ENCODE measurements at regions not wholly inside any gene's neighbourhood (a gene's known extent, or its start where the extent isn't known, plus 50 kb on each side); places are given as distances from the start of the nearest gene placed in this dataset.

DNA sequence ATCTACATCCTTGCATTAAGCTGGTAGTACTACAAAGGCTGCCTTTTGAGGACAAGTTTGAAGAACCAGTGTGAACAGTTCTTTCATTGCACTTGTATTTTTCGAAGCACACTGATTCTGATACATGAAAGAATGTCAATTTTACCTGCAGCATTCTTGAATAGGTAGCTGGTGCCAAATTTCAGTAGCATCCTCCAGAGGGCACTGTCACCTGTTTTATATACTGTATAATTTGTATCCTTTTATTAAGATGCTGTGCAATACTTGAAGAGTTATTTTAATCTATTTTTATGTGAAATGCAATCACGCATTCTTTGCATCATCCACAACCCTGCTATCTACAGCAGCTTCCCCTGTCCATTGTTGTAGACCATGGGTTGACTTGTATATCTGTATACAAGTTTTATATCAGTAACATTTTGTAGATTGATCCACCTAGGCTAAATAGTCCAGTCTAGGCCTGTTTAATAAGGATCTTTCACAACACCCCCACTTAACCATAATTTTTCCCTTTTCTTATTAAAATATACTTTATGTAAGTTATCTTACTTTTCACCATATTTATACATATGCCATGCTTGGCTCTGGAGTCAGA lies 325.7 kb downstream of the PCDH7 start:
- no peaks in the 10 kb centered on the region for H3K27me3 Mint-ChIP-seq (ENCODE audit: insufficient read depth, unreplicated experiment)
- Histone ChIP-seq H3K36me3 (ENCODE audit: control insufficient read depth, insufficient read depth, low read length) (no peaks in the 10 kb centered on the region), H3K9me3 (no peaks in the 10 kb centered on the region), H3K4me1 (peaks cover 36% of the 10 kb centered on the region), H3K27me3 (replicated peaks; ENCODE audit: control insufficient read depth, insufficient read depth, low read length) (no peaks in the 10 kb centered on the region), H3K4me3 (ENCODE audit: low read depth, low read length) (no peak overlapping the region)
- ChIA-PET POLR2A (no interaction called here), CTCF (no interaction called here)
- H3K36me3 Mint-ChIP-seq (ENCODE audit: insufficient read depth, unreplicated experiment), result no peaks in the 10 kb centered on the region
- BruUV-seq (replicated peaks), result no TSS peak
- H3K4me1 Mint-ChIP-seq (ENCODE audit: low read depth, unreplicated experiment), result peaks cover 36% of the 10 kb centered on the region
- TF ChIP-seq, protein P1, sequence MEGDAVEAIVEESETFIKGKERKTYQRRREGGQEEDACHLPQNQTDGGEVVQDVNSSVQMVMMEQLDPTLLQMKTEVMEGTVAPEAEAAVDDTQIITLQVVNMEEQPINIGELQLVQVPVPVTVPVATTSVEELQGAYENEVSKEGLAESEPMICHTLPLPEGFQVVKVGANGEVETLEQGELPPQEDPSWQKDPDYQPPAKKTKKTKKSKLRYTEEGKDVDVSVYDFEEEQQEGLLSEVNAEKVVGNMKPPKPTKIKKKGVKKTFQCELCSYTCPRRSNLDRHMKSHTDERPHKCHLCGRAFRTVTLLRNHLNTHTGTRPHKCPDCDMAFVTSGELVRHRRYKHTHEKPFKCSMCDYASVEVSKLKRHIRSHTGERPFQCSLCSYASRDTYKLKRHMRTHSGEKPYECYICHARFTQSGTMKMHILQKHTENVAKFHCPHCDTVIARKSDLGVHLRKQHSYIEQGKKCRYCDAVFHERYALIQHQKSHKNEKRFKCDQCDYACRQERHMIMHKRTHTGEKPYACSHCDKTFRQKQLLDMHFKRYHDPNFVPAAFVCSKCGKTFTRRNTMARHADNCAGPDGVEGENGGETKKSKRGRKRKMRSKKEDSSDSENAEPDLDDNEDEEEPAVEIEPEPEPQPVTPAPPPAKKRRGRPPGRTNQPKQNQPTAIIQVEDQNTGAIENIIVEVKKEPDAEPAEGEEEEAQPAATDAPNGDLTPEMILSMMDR (IDR thresholded peaks at IDR 0.05; ENCODE audit: insufficient read depth in 1 of 2, low read depth in 1 of 2, low read length in 1 of 2, severe bottlenecking in 1 of 2, unreplicated experiment in 1 of 2), result peak; percentile 38 to 48
- intact Hi-C loops (cut with micrococcal nuclease; ENCODE audit: unreplicated experiment), result loop anchor here (5.0 kb wide), 2 partner anchors 326 to 626 kb away; no protein-coding TSS in a partner anchor
- peak in 1 of 2 experiments; percentile 34 for DNase-seq
- no peak overlapping the region for H3K27ac Mint-ChIP-seq (ENCODE audit: unreplicated experiment)
- peak overlapping the region; percentile 23 for H3K4me3 Mint-ChIP-seq (ENCODE audit: unreplicated experiment)
- no peaks in the 10 kb centered on the region for H3K9me3 Mint-ChIP-seq (ENCODE audit: unreplicated experiment)

DNA sequence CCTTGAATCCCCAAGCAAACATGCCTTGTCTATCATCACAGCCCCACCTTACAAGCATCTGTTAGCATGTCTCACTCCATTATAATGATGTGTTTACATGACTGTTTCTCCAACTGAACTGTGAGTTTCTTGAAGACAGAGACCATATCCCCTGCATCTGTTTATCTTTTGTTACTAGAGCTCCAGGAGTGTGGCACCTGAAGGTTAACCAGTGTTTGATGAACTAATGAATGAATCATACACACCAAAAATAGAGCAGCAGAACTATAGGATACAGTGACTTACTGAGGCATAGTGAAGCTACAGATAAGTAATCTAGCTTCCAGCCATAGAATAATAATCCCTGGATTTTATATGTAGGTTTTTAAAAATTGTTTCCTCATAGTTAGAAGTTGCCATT lies 331.0 kb downstream of the PCDH7 start:
- H3K27ac Mint-ChIP-seq (ENCODE audit: unreplicated experiment), result no peak overlapping the region
- H3K9me3 Mint-ChIP-seq (ENCODE audit: unreplicated experiment), result peaks cover 5% of the 10 kb centered on the region

DNA sequence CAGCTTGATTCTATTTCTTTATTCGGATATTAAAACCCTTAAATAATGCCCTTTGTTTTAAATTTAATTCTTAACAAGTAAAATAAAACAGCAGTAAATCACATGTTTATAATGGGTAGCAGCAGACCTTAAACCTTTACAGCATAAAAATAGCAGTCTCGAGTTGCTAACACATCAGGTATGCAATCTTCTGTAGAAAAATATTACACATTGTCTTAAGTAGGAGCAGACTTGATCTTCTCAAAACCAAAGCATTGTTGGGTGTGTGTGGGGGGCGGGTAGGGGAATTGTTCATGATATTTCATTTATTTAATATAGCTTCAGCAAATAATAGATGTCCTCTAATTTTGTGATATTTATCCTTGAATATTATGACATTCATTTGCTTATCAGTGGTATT lies 331.4 kb downstream of the PCDH7 start:
- Mint-ChIP-seq H3K36me3 (ENCODE audit: insufficient read depth, unreplicated experiment) (no peaks in the 10 kb centered on the region), H3K27me3 (ENCODE audit: insufficient read depth, unreplicated experiment) (no peaks in the 10 kb centered on the region), H3K4me3 (ENCODE audit: unreplicated experiment) (no peak overlapping the region), H3K4me1 (ENCODE audit: low read depth, unreplicated experiment) (peaks cover 6% of the 10 kb centered on the region), H3K27ac (ENCODE audit: unreplicated experiment) (no peak overlapping the region), H3K9me3 (ENCODE audit: unreplicated experiment) (peaks cover 9% of the 10 kb centered on the region)
- POLR2A ChIA-PET, result no interaction called here
- Histone ChIP-seq H3K4me3 (ENCODE audit: low read depth, low read length) (no peak overlapping the region), H3K27me3 (replicated peaks; ENCODE audit: control insufficient read depth, insufficient read depth, low read length) (no peaks in the 10 kb centered on the region), H3K9me3 (no peaks in the 10 kb centered on the region), H3K36me3 (ENCODE audit: control insufficient read depth, insufficient read depth, low read length) (no peaks in the 10 kb centered on the region), H3K4me1 (0 out of 2 replicates have a peak, but pooled peaks cover 4% of the 10 kb centered on the region)
- CTCF ChIA-PET, result no interaction called here
- TF ChIP-seq, protein P1 (IDR thresholded peaks at IDR 0.05; ENCODE audit: insufficient read depth in 1 of 2, low read depth in 1 of 2, low read length in 1 of 2, severe bottlenecking in 1 of 2, unreplicated experiment in 1 of 2), result no peak
- intact Hi-C loops (cut with micrococcal nuclease; ENCODE audit: unreplicated experiment), result no loop called here
- no TSS peak for BruUV-seq (replicated peaks)
- no peak for DNase-seq

More for the DNA sequence above, 331.0 kb downstream of the PCDH7 start:
- intact Hi-C loops (cut with micrococcal nuclease; ENCODE audit: unreplicated experiment), result no loop called here
- Histone ChIP-seq H3K9me3 (no peaks in the 10 kb centered on the region), H3K4me1 (0 out of 2 replicates have a peak, but pooled peaks cover 4% of the 10 kb centered on the region), H3K4me3 (ENCODE audit: low read depth, low read length) (no peak overlapping the region), H3K27me3 (replicated peaks; ENCODE audit: control insufficient read depth, insufficient read depth, low read length) (no peaks in the 10 kb centered on the region), H3K36me3 (ENCODE audit: control insufficient read depth, insufficient read depth, low read length) (no peaks in the 10 kb centered on the region)
- no peak for DNase-seq
- TF ChIP-seq, protein P1 (IDR thresholded peaks at IDR 0.05; ENCODE audit: insufficient read depth in 1 of 2, low read depth in 1 of 2, low read length in 1 of 2, severe bottlenecking in 1 of 2, unreplicated experiment in 1 of 2), result no peak
- CTCF ChIA-PET, result no interaction called here
- Mint-ChIP-seq H3K4me1 (ENCODE audit: low read depth, unreplicated experiment) (peaks cover 6% of the 10 kb centered on the region), H3K27me3 (ENCODE audit: insufficient read depth, unreplicated experiment) (no peaks in the 10 kb centered on the region), H3K4me3 (ENCODE audit: unreplicated experiment) (no peak overlapping the region), H3K36me3 (ENCODE audit: insufficient read depth, unreplicated experiment) (no peaks in the 10 kb centered on the region)
- POLR2A ChIA-PET, result no interaction called here
- no TSS peak for BruUV-seq (replicated peaks)

Data from Caco-2 (cell line).